SK-N-MC (cell line): ENCODE measurements at regions not wholly inside any gene's neighbourhood (a gene's known extent, or its start where the extent isn't known, plus 50 kb on each side); places are given as distances from the start of the nearest gene placed in this dataset.

Experiments
- EZH2 ChIP-seq: fragments of 200-600 bp; sonication (generic); IDR thresholded peaks from one replicate; pipeline ENCODE4 v1.6.1; 2017; ENCODE audit warnings: antibody characterized with exemption
- FOXP2 ChIP-seq: optimal IDR thresholded peaks from 2 replicates; pipeline ENCODE3; 2011; ENCODE audit warnings: mild to moderate bottlenecking, moderate library complexity; ENCODE audit not compliant: insufficient read depth; ENCODE audit errors: extremely low read length, control extremely low read depth
- POLR2AphosphoS5 ChIP-seq: IDR thresholded peaks from 2 replicates; pipeline ENCODE4 v1.6.1; 2012; ENCODE audit warnings: mild to moderate bottlenecking, low read depth, low read length, borderline replicate concordance

DNA sequence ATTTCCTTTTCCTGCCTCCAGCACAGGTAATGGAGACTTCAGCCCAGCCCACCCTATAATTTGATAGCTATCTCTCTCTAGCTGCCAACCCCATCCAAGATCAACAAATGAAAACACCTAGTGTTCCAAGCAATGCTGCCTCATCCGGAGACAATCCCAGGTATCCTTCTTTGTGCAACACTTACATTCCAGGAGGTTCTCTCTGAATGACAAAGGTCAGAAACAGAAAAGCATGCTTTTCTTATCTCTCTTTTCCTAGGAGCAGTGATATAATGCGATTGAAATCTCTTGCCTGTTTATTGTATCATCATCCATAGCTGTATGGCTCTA lies 699.3 kb downstream of the INHBA start:
- TF ChIP-seq FOXP2, result no peak
- TF ChIP-seq EZH2, result no peak
- TF ChIP-seq POLR2AphosphoS5, result no peak
